ENCODE measurements at regions not wholly inside any gene's neighbourhood (a gene's known extent, or its start where the extent isn't known, plus 50 kb on each side); places are given as distances from the start of the nearest gene placed in this dataset.

GRCh38 chr11:26777372-26777808 is 55.5 kb upstream of the SLC5A12 start:
- no peak for DNase-seq

- no peak for DNase-seq
These were observed 56.3 kb upstream of the SLC5A12 start for GRCh38 chr11:26778000-26778757.

- DNase-seq, result no peak
These were observed 57.4 kb upstream of the SLC5A12 start for GRCh38 chr11:26779074-26779865.

DNA sequence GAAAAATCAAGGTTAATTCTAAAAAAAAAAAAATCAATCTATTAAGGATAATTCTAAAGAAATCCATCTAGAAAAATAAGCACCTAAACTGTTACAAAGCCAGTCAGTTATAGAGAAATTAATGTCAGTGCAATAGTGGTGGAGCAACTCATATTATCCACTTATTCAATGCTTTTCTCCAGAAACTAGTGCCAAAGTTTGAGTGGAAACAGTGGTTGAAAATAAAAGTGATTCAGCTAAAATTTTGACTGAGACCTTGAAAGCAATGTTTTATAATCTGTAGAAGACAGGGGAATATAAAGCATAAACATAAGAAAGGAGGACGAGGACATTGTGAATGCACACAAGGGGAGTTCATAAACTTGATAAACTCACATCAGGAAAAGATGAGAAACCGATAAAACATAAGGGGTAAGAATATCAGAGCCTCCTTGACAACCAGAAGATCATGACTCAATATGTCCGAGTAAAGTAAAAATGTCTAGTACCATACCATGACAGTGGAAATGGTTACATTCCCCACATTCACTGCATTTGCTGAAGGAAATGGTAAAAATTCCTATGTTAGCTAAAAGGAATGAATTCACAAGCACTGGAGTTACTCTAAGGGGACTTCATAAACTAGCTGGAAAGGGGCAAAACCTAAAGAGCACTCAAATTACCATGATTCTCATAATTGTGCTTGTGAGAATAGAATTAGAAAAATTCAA is 58.7 kb upstream of the SLC5A12 start:
- DNase-seq, result no peak

DNA sequence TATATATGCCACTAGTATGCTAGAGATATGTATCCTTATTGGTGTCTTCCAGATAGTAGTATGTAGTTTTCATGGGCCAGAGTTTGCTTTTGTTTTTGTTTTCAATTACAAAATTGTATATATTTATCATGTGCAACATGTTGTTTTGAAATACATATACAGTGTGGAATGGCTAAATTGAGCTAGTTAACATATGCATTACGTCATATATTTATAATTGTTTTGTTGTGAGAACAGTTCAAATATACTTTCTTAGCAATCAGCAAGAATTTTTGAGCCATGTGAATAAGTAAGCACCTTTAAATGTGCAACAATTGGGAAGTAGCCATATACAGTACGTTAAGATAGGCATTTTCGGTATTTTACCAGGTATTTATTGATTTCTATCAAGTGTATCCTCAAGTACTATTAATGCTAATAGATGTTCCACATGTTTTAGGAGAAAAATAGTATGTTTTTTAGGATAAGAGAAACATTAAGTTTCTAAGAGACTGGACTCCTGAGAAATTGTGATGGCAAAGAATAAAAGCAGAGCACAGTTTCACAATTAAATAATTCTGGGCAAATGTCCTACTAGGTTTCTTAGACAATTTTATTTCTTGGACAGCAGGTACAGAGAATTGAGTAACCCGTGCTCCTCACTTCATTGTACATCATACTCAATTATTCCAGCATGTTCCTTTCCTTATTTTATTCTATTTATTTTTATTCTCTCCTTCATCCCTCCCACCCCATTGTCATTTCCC is 60.5 kb upstream of the SLC5A12 start:
- no peak for DNase-seq

GRCh38 chr11:26783997-26784396 is 62.1 kb upstream of the SLC5A12 start:
- no peak for DNase-seq

DNA sequence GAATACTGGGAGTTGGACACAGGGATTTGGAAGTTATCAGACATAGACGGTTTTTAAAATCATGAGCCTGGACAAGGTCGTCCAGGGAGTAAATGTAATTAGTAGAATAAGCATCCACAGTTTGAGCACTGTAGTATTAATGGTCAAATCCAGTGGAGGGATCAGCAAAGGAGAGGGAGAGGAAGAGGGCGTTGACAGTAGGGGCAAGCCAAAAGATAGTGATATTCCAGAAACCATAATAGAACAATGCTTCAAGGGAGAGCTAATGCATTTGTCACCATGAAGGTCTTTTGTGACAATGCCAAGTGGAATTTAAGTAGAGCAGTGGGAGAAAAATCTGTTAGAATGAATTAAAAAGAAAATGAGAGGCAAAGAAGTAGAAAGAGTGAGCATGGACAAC is 68.9 kb upstream of the SLC5A12 start:
- no peak for DNase-seq

DNA sequence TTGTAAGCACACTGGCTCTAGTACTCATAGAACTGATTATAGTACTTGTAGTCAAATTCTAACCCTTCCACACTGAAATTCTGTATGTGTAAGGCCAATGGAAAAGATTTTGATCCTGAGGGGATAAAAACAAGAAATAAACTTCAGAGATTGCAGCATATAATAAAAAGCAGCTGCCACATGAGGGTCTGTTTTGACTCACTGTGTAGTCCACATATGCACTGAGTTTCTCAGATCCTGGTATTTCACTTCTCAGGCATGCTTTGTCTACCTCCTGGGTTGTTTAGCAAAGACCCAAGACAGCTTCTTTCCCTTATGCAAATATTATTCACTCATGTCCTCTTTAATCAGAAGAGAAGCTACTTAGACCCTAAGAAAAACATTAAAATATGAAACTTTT is 71.1 kb upstream of the SLC5A12 start:
- DNase-seq, result no peak

- DNase-seq, result no peak
These were observed 71.6 kb upstream of the SLC5A12 start for GRCh38 chr11:26793487-26793886.

DNA sequence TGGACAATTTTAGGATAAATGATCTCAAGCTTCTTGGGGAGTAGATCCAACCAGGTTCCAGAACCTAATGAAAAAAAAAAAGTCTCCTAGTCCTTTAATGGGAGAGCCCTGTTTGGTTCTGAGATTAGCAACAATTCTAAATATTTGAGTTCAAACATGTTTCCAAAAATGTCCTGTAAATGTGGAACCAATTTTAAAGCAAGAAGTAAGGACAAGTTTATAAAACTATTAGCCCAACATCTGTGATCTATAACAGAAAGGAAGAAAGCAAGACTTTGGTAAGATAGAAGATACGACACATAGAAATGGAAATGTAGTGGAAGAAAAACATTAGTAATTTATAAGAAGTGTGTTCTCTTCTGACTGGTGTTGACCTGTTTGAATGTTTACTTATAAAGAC is 79.7 kb upstream of the SLC5A12 start:
- no peak for DNase-seq

- DNase-seq, result no peak
These were observed 83.1 kb upstream of the SLC5A12 start for GRCh38 chr11:26805001-26805400.

- DNase-seq, result no peak
These were observed 84.4 kb upstream of the SLC5A12 start for GRCh38 chr11:26806219-26806618.

DNA sequence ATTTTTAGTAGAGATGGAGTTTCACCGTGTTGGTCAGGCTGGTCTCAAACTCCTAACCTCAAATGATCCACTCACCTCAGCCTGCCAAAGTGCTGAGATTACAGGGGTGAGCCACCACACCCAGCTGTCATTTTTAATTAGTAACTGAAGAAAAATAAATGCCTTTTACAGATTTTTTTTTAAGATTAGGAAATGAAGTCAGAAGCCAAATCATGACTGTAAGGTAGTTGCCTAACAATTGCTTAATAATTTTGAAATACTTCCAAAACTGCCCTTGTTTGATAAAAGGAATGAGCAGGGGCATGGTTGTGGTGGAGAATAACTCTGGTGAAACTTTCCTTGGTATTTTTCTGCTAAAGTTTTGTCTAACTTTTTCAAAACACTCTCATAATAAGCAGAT is 98.9 kb upstream of the SLC5A12 start:
- DNase-seq, result no peak

DNA sequence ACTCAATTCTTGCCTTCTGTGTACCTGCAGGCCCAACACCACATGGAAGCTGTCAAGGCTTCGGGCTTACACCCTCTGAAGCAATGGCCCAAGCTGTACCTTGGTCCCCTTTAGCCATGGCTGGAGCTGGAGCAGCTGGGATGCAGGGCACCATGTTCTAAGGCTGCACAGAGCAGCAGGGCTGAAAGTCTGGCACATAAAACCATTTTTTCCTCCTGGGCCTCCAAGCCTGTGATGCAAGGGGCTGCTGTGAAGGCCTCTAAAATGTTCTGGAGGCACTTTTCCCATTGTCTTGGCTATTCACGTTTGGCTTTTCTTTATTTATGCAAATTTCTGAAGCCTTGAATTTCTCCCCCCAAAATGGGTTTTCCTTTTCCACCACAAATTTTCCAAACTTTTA is 102.1 kb upstream of the SLC5A12 start:
- no peak for DNase-seq

- no peak for DNase-seq
These were observed 105.8 kb upstream of the SLC5A12 start for GRCh38 chr11:26827567-26828081.

DNA sequence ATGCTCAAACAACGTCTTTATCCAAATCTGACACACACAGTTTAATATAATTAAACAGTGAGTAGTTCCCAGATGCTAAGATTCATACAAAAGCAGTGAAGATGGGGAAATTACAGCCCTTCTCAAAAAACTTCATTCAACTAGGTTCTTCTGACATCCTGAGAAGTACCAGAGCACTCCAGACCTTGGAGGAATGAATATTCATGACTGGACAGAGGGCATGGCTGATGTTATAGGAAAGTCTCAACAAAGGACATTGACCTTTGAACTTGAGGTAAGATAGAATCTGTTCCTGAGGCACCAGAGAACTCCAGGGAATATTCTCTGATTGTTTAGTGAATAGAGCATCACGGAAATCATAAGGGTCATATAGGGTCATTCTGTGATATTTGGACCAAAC is 106.4 kb upstream of the SLC5A12 start:
- no peak for DNase-seq

DNA sequence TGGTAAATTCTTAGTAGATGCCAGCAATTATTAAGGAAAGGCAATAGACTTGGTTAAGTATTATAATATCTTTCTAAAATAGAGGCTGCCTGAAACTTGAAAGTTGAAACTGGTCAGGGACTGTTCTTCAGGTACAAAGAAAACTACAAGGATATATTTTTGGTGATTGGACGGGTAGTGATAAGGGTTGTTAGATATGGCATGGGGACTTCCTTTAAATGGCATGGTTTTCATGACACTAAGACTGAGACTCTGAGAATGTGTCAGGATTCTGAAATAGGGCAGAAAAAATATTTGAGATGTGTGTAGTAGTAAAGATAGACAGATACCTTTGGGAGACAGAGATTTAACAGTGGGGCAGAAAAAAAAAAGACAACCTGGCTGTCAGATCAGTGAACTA is 108.4 kb upstream of the SLC5A12 start:
- no peak for DNase-seq

DNA sequence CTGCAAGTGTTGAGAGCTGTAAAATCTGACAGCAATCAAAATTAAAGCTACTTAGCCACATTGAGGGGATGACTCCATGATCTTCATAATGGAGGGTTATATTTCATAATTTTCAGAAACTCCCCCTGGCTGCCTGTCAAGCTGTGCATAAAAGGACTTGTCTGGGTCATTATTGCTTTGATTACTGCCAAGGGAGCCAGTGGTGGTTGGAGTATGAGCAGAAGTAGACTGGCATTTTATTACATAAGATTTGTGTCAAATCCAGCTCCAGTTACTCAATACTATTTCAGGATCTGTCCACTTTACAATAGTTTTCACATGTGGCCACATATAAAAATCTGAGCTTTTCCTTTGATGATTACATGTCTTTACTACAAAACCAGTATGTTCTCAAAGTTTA is 108.9 kb upstream of the SLC5A12 start:
- DNase-seq, result no peak

- no peak for DNase-seq
These were observed 112.7 kb upstream of the SLC5A12 start for GRCh38 chr11:26834601-26835000.

- no peak for DNase-seq
These were observed 113.8 kb upstream of the SLC5A12 start for GRCh38 chr11:26835611-26836010.

- DNase-seq, result no peak
These were observed 115.3 kb upstream of the SLC5A12 start for GRCh38 chr11:26837154-26837553.

- no peak for DNase-seq
These were observed 118.2 kb upstream of the SLC5A12 start for GRCh38 chr11:26839911-26840698.
